IMR-90 (cell line): ENCODE measurements at regions not wholly inside any gene's neighbourhood (a gene's known extent, or its start where the extent isn't known, plus 50 kb on each side); places are given as distances from the start of the nearest gene placed in this dataset.

Experiments used
- ATAC-seq: fragments of 200-7000 bp; cut with Tn5 transposase; 2 replicates; pipeline ENCODE4 v1.9.1; 2020; ENCODE audit warnings: low read depth, mild to moderate bottlenecking, moderate library complexity
- BruUV-seq: library from RNA; stranded (reverse); fragments of 400-500 nt; replicated peaks from 2 replicates; lab custom pipeline; 2021; lab: Mats Ljungman, UMichigan
- CTCF ChIA-PET: fragments of 300-600 bp; formaldehyde crosslinking; extraction: SDS; loops from one replicate; lab custom pipeline; 2021; ENCODE audit warnings: antibody characterized with exemption; lab: Yijun Ruan, JAX
- POLR2A ChIA-PET: fragments of 300-600 bp; sonication (Branson Sonifier 250); formaldehyde crosslinking; loops from one replicate; lab custom pipeline; 2022; ENCODE audit warnings: antibody characterized with exemption; ENCODE audit not compliant: unreplicated experiment; lab: Charles Lee
- DNase-seq: peaks from one replicate; pipeline ENCODE4 v3.0.0; 2013
- H2AFZ ChIP-seq: replicated peaks from 2 replicates; pipeline ENCODE3; 2013; ENCODE audit warnings: low read length, mild to moderate bottlenecking; ENCODE audit not compliant: poor library complexity
- H2AK5ac ChIP-seq: 2 replicates; pipeline ENCODE4 v1.6.1; 2013; ENCODE audit warnings: low read depth, low read length, inconsistent platforms
- H2AK9ac ChIP-seq: replicated peaks from 2 replicates; pipeline ENCODE3; 2013; ENCODE audit warnings: mild to moderate bottlenecking, low read depth, low read length, moderate library complexity; ENCODE audit not compliant: poor library complexity
- H2BK120ac ChIP-seq: 2 replicates; pipeline ENCODE4 v1.6.1; 2013; ENCODE audit warnings: low read depth, low read length, inconsistent platforms
- H2BK15ac ChIP-seq: 3 replicates; pipeline ENCODE4 v1.6.1; 2013; ENCODE audit warnings: low read depth, low read length, inconsistent platforms
- H2BK20ac ChIP-seq: 2 replicates; pipeline ENCODE4 v1.6.1; 2013; ENCODE audit warnings: low read depth, mild to moderate bottlenecking, inconsistent platforms, low read length, moderate library complexity
- H2BK5ac ChIP-seq: 2 replicates; pipeline ENCODE4 v1.6.1; 2013; ENCODE audit warnings: mild to moderate bottlenecking, low read depth, low read length, inconsistent platforms; ENCODE audit not compliant: poor library complexity, severe bottlenecking
- H3K14ac ChIP-seq: replicated peaks from 2 replicates; pipeline ENCODE4 v1.6.1; 2013; ENCODE audit warnings: low read depth, low read length, inconsistent platforms
- H3K18ac ChIP-seq: 2 replicates; pipeline ENCODE4 v1.6.1; 2013; ENCODE audit warnings: low read depth, low read length, control low read depth
- H3K23ac ChIP-seq: 2 replicates; pipeline ENCODE4 v1.6.1; 2013; ENCODE audit warnings: low read depth, low read length, inconsistent platforms
- H3K27ac ChIP-seq: 2 replicates; pipeline ENCODE4 v1.5.1; 2013; ENCODE audit warnings: mild to moderate bottlenecking, control low read depth, low read length; ENCODE audit not compliant: insufficient read depth
- H3K27me3 ChIP-seq: 2 replicates; pipeline ENCODE4 v1.6.1; 2013; ENCODE audit warnings: low read length; ENCODE audit not compliant: control insufficient read depth, insufficient read depth
- H3K36me3 ChIP-seq: 2 replicates; pipeline ENCODE4 v1.6.1; 2013; ENCODE audit warnings: low read length, mixed read lengths; ENCODE audit not compliant: control insufficient read depth, insufficient read depth
- H3K4ac ChIP-seq: 2 replicates; pipeline ENCODE4 v1.6.1; 2013; ENCODE audit warnings: low read depth, low read length, inconsistent platforms
- H3K4me1 ChIP-seq: 2 replicates; pipeline ENCODE4 v1.6.1; 2013; ENCODE audit warnings: low read length, mixed read lengths; ENCODE audit not compliant: control insufficient read depth, insufficient read depth
- H3K4me2 ChIP-seq: 2 replicates; pipeline ENCODE4 v1.6.1; 2013; ENCODE audit warnings: low read depth, mild to moderate bottlenecking, control low read depth, low read length, moderate library complexity
- H3K4me3 ChIP-seq: 2 replicates; pipeline ENCODE4 v1.5.1; 2013; ENCODE audit warnings: low read depth, mild to moderate bottlenecking, control low read depth, low read length, moderate library complexity; ENCODE audit not compliant: insufficient read depth
- H3K56ac ChIP-seq: 2 replicates; pipeline ENCODE4 v1.6.1; 2013; ENCODE audit warnings: low read length, inconsistent platforms; ENCODE audit not compliant: insufficient read depth; ENCODE audit errors: extremely low read depth
- H3K79me1 ChIP-seq, 2 experiments: 2 replicates each; pipeline ENCODE4 v1.6.1; 2013; ENCODE audit warnings: low read length in 2 of 2, inconsistent platforms in 1 of 2, low read depth in 1 of 2
- H3K9ac ChIP-seq: 2 replicates; pipeline ENCODE4 v1.6.1; 2013; ENCODE audit warnings: low read depth, low read length, control low read depth
- H3K9me1 ChIP-seq: 2 replicates; pipeline ENCODE4 v1.6.1; 2013; ENCODE audit warnings: low read length, inconsistent platforms; ENCODE audit not compliant: insufficient read depth
- H3K9me3 ChIP-seq: 2 replicates; pipeline ENCODE4 v1.6.1; 2013; ENCODE audit warnings: low read length; ENCODE audit not compliant: control insufficient read depth, insufficient read depth
- H4K20me1 ChIP-seq: 2 replicates; pipeline ENCODE4 v1.6.1; 2013; ENCODE audit warnings: low read length, inconsistent platforms; ENCODE audit not compliant: insufficient read depth
- H4K5ac ChIP-seq: 2 replicates; pipeline ENCODE4 v1.6.1; 2013; ENCODE audit warnings: mild to moderate bottlenecking, low read depth, low read length, control low read depth
- H4K8ac ChIP-seq, 2 experiments: 2 replicates each; pipeline ENCODE4 v1.6.1; 2013; ENCODE audit warnings: low read depth in 2 of 2, low read length in 2 of 2, control low read depth in 1 of 2, inconsistent platforms in 1 of 2
- H4K91ac ChIP-seq: 2 replicates; pipeline ENCODE4 v1.6.1; 2013; ENCODE audit warnings: low read depth, low read length, inconsistent platforms; ENCODE audit not compliant: insufficient read depth
- BHLHE40 ChIP-seq: fragments of 150-350 bp; IDR thresholded peaks from 2 replicates; pipeline ENCODE4 v1.6.1; 2016; ENCODE audit warnings: mild to moderate bottlenecking, low read depth, low read length
- CEBPB ChIP-seq: IDR thresholded peaks from 2 replicates; pipeline ENCODE4 v1.6.1; 2012; ENCODE audit warnings: low read depth, low read length, improper control_type of control experiment
- FOS ChIP-seq: fragments of 150-350 bp; IDR thresholded peaks from 2 replicates; pipeline ENCODE4 v1.6.1; 2016; ENCODE audit warnings: low read depth, low read length
- MAFK ChIP-seq: IDR thresholded peaks from 2 replicates; pipeline ENCODE4 v1.6.1; 2012; ENCODE audit warnings: low read depth, low read length, improper control_type of control experiment
- MXI1 ChIP-seq: IDR thresholded peaks from 2 replicates; pipeline ENCODE4 v1.6.1; 2012; ENCODE audit warnings: low read depth, mild to moderate bottlenecking, low read length, moderate library complexity, borderline replicate concordance
- NFE2L2 ChIP-seq: fragments of 150-350 bp; IDR thresholded peaks from 2 replicates; pipeline ENCODE4 v1.6.1; 2016; ENCODE audit warnings: low read depth, mild to moderate bottlenecking, low read length
- POLR2A ChIP-seq: IDR thresholded peaks from 2 replicates; pipeline ENCODE4 v1.6.1; 2012; ENCODE audit warnings: mild to moderate bottlenecking, low read depth, low read length
- RAD21 ChIP-seq: IDR thresholded peaks from 2 replicates; pipeline ENCODE4 v1.6.1; 2012; ENCODE audit warnings: low read length, improper control_type of control experiment
- RCOR1 ChIP-seq: IDR thresholded peaks from 2 replicates; pipeline ENCODE4 v1.6.1; 2012; ENCODE audit warnings: mild to moderate bottlenecking, low read length, improper control_type of control experiment; ENCODE audit not compliant: insufficient replicate concordance
- SMC3 ChIP-seq: fragments of 150-350 bp; IDR thresholded peaks from 2 replicates; pipeline ENCODE4 v1.6.1; 2016; ENCODE audit warnings: low read depth, mild to moderate bottlenecking, antibody characterized with exemption, low read length, moderate library complexity
- WGBS, 2 experiments: methylation state at CpG; one replicate each; pipeline versions ENCODE4 v1.1.5 to v1.1.7; 2013; ENCODE audit warnings: missing lambda C conversion rate in 2 of 2; ENCODE audit not compliant: insufficient read length in 1 of 2; ENCODE audit errors: extremely low coverage in 2 of 2; 5-methylcytosine and 5-hydroxymethylcytosine counted together
- dilution Hi-C: fragments of 300-500 bp; cut with HindIII; formaldehyde crosslinking; loops from one replicate; pipeline ENCODE4 v1.14.3; 2018; ENCODE audit warnings: low sequenced_read_pairs; ENCODE audit not compliant: unreplicated experiment
- in situ Hi-C: fragments of 300-500 bp; cut with MboI; formaldehyde crosslinking; loops from 3 replicates; pipeline ENCODE4 v1.14.3; 2019; ENCODE audit warnings: low sequenced_read_pairs, inconsistent platforms, mixed read lengths
- intact Hi-C: fragments of 100-400 bp; cut with micrococcal nuclease; formaldehyde crosslinking; loops from 2 replicates; pipeline ENCODE4 v1.10.0; 2022
- TF ChIP-seq, protein P1 (sequence below): fragments of 150-350 bp; IDR thresholded peaks from 2 replicates; pipeline ENCODE4 v1.6.1; 2016; ENCODE audit warnings: low read depth, mild to moderate bottlenecking, low read length, moderate library complexity, borderline replicate concordance

DNA sequence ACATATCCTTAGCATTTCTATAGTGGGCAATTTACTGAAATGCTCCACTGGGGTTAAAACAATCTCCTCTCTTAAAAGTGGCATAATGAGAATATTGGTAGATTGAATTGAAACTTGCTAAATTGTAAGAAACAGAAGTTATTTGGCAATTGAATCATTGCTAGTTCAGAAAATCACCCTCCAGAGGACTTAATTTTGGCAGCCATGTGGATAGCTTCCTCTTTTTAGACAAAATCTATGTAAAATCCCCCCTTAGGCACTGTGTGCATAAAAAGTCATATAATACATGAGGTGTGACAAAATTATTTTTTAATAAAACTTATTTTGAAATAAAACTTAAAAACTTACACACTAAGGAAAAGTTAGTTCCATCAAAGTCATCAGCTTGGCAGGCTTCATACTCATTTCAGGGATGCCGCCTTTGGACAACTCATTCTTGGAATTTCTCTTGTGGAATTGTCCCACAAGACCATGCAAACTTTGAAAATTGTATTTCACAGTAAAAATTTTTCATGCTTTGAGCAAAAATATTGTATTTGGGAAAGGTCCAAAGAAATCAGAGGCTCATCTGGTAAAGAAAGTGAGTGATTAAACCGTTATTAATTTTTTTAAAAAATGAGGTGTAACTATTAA is 473.0 kb downstream of the BCKDHB start:
- Histone ChIP-seq H4K5ac (no peak overlapping the region), H2AK9ac (no peak overlapping the region), H4K8ac (no peak overlapping the region), H3K4me1 (no peaks in the 10 kb centered on the region), H3K9ac (no peak overlapping the region), H3K9me1 (no peaks in the 10 kb centered on the region), H4K20me1 (no peaks in the 10 kb centered on the region), H3K79me1 (no peaks in the 10 kb centered on the region), H4K91ac (no peak overlapping the region), H3K4ac (no peak overlapping the region), H3K4me3 (no peak overlapping the region), H3K36me3 (no peaks in the 10 kb centered on the region), H3K27ac (no peak overlapping the region), H3K9me3 (no peaks in the 10 kb centered on the region), H3K56ac (no peak overlapping the region), H2AK5ac (no peak overlapping the region), H2BK15ac (no peak overlapping the region), H3K14ac (no peak overlapping the region), H3K27me3 (no peaks in the 10 kb centered on the region), H2BK5ac (no peak overlapping the region), H3K23ac (no peak overlapping the region), H2BK20ac (no peak overlapping the region), H3K4me2 (no peak overlapping the region), H2AFZ (no peak overlapping the region), H2BK120ac (no peak overlapping the region), H3K18ac (no peak overlapping the region)
- DNase-seq: no peak
- intact Hi-C loops (no loop called here), dilution Hi-C loops (no loop called here), in situ Hi-C loops (no loop called here)
- no TSS peak for BruUV-seq
- ChIA-PET POLR2A (no interaction called here), CTCF (no interaction called here)
- no CpG with 5 or more reads among the region's 2 CpGs for WGBS, 2 experiments
- TF ChIP-seq, protein P1, sequence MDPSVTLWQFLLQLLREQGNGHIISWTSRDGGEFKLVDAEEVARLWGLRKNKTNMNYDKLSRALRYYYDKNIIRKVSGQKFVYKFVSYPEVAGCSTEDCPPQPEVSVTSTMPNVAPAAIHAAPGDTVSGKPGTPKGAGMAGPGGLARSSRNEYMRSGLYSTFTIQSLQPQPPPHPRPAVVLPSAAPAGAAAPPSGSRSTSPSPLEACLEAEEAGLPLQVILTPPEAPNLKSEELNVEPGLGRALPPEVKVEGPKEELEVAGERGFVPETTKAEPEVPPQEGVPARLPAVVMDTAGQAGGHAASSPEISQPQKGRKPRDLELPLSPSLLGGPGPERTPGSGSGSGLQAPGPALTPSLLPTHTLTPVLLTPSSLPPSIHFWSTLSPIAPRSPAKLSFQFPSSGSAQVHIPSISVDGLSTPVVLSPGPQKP: no peak
- TF ChIP-seq CEBPB (no peak), MXI1 (no peak), SMC3 (no peak), BHLHE40 (no peak), MAFK (no peak), RAD21 (no peak), RCOR1 (no peak), POLR2A (no peak), NFE2L2 (no peak), FOS (no peak)
- ATAC-seq: no peak
